ENCODE measurements at regions not wholly inside any gene's neighbourhood (a gene's known extent, or its start where the extent isn't known, plus 50 kb on each side); places are given as distances from the start of the nearest gene placed in this dataset.
A peak's percentile ranks its signal among the peaks of the same experiment; 100 is the strongest.

DNA sequence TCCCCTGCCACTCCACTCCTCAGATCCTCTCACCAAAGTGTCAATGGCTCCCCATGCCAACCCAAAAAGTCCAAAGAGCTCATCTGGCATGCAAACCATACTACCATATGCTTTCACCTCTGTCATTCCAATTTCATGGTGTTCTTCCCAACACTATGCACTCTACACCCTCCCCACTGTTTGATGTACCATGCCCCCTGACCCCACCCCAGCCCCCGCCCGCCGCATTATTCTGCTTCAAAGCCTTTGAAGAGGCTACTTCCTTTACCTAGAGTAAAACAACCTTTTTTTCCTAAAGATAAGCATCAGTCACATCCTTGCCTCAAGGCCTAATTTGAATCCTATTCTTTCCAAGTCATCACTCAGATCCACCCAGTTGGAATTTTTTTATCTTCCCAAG is 226.3 kb downstream of the DEPDC1B start (continued):
- 0 out of 2 replicates have a peak, but pooled peaks have one; percentile 18 for TF ChIP-seq ZNF12 (CRISPR knock-in tag; IDR thresholded peaks at IDR 0.05)
- TF ChIP-seq ZNF460 (CRISPR knock-in tag; IDR thresholded peaks at IDR 0.05; ENCODE audit: borderline replicate concordance), result no peak
- no peak for TF ChIP-seq KDM1A (CRISPR knock-in tag; IDR thresholded peaks at IDR 0.05)
- no peak for TF ChIP-seq JUNB (CRISPR knock-in tag; IDR thresholded peaks at IDR 0.05; ENCODE audit: borderline replicate concordance)
- TF ChIP-seq FOSL2 (CRISPR knock-in tag; IDR thresholded peaks at IDR 0.05), result peak; percentile 32; the same call in 1 of the 2 replicates
- no peak for TF ChIP-seq SAFB2 (CRISPR knock-in tag; IDR thresholded peaks at IDR 0.05; ENCODE audit: borderline replicate concordance, low read depth)
- no peak for TF ChIP-seq SATB2 (CRISPR knock-in tag; IDR thresholded peaks at IDR 0.05)
- TF ChIP-seq ATAD3A (CRISPR knock-in tag; IDR thresholded peaks at IDR 0.05), result no peak
- no peak for TF ChIP-seq ZNF564 (CRISPR knock-in tag; IDR thresholded peaks at IDR 0.05)
- TF ChIP-seq, protein P1, sequence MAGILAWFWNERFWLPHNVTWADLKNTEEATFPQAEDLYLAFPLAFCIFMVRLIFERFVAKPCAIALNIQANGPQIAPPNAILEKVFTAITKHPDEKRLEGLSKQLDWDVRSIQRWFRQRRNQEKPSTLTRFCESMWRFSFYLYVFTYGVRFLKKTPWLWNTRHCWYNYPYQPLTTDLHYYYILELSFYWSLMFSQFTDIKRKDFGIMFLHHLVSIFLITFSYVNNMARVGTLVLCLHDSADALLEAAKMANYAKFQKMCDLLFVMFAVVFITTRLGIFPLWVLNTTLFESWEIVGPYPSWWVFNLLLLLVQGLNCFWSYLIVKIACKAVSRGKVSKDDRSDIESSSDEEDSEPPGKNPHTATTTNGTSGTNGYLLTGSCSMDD (CRISPR knock-in tag; IDR thresholded peaks at IDR 0.05), result no peak
- TF ChIP-seq, protein P2, sequence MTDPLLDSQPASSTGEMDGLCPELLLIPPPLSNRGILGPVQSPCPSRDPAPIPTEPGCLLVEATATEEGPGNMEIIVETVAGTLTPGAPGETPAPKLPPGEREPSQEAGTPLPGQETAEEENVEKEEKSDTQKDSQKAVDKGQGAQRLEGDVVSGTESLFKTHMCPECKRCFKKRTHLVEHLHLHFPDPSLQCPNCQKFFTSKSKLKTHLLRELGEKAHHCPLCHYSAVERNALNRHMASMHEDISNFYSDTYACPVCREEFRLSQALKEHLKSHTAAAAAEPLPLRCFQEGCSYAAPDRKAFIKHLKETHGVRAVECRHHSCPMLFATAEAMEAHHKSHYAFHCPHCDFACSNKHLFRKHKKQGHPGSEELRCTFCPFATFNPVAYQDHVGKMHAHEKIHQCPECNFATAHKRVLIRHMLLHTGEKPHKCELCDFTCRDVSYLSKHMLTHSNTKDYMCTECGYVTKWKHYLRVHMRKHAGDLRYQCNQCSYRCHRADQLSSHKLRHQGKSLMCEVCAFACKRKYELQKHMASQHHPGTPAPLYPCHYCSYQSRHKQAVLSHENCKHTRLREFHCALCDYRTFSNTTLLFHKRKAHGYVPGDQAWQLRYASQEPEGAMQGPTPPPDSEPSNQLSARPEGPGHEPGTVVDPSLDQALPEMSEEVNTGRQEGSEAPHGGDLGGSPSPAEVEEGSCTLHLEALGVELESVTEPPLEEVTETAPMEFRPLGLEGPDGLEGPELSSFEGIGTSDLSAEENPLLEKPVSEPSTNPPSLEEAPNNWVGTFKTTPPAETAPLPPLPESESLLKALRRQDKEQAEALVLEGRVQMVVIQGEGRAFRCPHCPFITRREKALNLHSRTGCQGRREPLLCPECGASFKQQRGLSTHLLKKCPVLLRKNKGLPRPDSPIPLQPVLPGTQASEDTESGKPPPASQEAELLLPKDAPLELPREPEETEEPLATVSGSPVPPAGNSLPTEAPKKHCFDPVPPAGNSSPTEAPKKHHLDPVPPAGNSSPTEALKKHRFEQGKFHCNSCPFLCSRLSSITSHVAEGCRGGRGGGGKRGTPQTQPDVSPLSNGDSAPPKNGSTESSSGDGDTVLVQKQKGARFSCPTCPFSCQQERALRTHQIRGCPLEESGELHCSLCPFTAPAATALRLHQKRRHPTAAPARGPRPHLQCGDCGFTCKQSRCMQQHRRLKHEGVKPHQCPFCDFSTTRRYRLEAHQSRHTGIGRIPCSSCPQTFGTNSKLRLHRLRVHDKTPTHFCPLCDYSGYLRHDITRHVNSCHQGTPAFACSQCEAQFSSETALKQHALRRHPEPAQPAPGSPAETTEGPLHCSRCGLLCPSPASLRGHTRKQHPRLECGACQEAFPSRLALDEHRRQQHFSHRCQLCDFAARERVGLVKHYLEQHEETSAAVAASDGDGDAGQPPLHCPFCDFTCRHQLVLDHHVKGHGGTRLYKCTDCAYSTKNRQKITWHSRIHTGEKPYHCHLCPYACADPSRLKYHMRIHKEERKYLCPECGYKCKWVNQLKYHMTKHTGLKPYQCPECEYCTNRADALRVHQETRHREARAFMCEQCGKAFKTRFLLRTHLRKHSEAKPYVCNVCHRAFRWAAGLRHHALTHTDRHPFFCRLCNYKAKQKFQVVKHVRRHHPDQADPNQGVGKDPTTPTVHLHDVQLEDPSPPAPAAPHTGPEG (CRISPR knock-in tag; IDR thresholded peaks at IDR 0.05), result no peak
- no peak for TF ChIP-seq ZNF230 (CRISPR knock-in tag; IDR thresholded peaks at IDR 0.05)
- no peak for TF ChIP-seq SCMH1 (CRISPR knock-in tag; IDR thresholded peaks at IDR 0.05; ENCODE audit: borderline replicate concordance)
- TF ChIP-seq, protein P3, sequence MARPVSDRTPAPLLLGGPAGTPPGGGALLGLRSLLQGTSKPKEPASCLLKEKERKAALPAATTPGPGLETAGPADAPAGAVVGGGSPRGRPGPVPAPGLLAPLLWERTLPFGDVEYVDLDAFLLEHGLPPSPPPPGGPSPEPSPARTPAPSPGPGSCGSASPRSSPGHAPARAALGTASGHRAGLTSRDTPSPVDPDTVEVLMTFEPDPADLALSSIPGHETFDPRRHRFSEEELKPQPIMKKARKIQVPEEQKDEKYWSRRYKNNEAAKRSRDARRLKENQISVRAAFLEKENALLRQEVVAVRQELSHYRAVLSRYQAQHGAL (CRISPR knock-in tag; IDR thresholded peaks at IDR 0.05; ENCODE audit: not compliant biosample characterization), result no peak
- TF ChIP-seq, protein P4, sequence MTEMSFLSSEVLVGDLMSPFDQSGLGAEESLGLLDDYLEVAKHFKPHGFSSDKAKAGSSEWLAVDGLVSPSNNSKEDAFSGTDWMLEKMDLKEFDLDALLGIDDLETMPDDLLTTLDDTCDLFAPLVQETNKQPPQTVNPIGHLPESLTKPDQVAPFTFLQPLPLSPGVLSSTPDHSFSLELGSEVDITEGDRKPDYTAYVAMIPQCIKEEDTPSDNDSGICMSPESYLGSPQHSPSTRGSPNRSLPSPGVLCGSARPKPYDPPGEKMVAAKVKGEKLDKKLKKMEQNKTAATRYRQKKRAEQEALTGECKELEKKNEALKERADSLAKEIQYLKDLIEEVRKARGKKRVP (CRISPR knock-in tag; IDR thresholded peaks at IDR 0.05), result no peak
- no peak for TF ChIP-seq ZFP36 (IDR thresholded peaks at IDR 0.05; ENCODE audit: borderline replicate concordance, low read depth, low read length, partially characterized antibody)
- TF ChIP-seq ZIK1 (CRISPR knock-in tag; IDR thresholded peaks at IDR 0.05; ENCODE audit: borderline replicate concordance, low read depth), result no peak
- no peak for TF ChIP-seq ZNF614 (CRISPR knock-in tag; IDR thresholded peaks at IDR 0.05; ENCODE audit: borderline replicate concordance)
- TF ChIP-seq, protein P5, sequence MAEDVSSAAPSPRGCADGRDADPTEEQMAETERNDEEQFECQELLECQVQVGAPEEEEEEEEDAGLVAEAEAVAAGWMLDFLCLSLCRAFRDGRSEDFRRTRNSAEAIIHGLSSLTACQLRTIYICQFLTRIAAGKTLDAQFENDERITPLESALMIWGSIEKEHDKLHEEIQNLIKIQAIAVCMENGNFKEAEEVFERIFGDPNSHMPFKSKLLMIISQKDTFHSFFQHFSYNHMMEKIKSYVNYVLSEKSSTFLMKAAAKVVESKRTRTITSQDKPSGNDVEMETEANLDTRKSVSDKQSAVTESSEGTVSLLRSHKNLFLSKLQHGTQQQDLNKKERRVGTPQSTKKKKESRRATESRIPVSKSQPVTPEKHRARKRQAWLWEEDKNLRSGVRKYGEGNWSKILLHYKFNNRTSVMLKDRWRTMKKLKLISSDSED (CRISPR knock-in tag; IDR thresholded peaks at IDR 0.05), result no peak
- no peak for TF ChIP-seq ZNF383 (CRISPR knock-in tag; IDR thresholded peaks at IDR 0.05; ENCODE audit: borderline replicate concordance)
